Non-pigmented ciliary epithelial cell (primary cell): ENCODE measurements at regions not wholly inside any gene's neighbourhood (a gene's known extent, or its start where the extent isn't known, plus 50 kb on each side); places are given as distances from the start of the nearest gene placed in this dataset.

ENCODE experiments used
- DNase-seq: peaks from one replicate; pipeline ENCODE4 v3.0.0-alpha.2; 2010; ENCODE audit warnings: low read depth

GRCh38 chr14:101453225-101453624 lies 108.1 kb upstream of the DIO3 start:
- no peak for DNase-seq

GRCh38 chr14:101454229-101454628 lies 107.1 kb upstream of the DIO3 start:
- DNase-seq, result no peak

- DNase-seq, result no peak
Measured at GRCh38 chr14:101456246-101457175, 104.8 kb upstream of the DIO3 start.

GRCh38 chr14:101457301-101457935 lies 103.9 kb upstream of the DIO3 start:
- no peak for DNase-seq

GRCh38 chr14:101457936-101458740 lies 103.2 kb upstream of the DIO3 start:
- no peak for DNase-seq

GRCh38 chr14:101458741-101459550 lies 102.3 kb upstream of the DIO3 start:
- no peak for DNase-seq

- DNase-seq, result no peak
Measured at GRCh38 chr14:101459551-101459900, 101.8 kb upstream of the DIO3 start.

- no peak for DNase-seq
Measured at GRCh38 chr14:101460521-101460920, 100.8 kb upstream of the DIO3 start.

- DNase-seq, result no peak
Measured at GRCh38 chr14:101460986-101461750, 100.1 kb upstream of the DIO3 start.

GRCh38 chr14:101461891-101462290 lies 99.4 kb upstream of the DIO3 start:
- no peak for DNase-seq

GRCh38 chr14:101462726-101463565 lies 98.3 kb upstream of the DIO3 start:
- no peak for DNase-seq

GRCh38 chr14:101463566-101464171 lies 97.6 kb upstream of the DIO3 start:
- no peak for DNase-seq

GRCh38 chr14:101464310-101464983 lies 96.8 kb upstream of the DIO3 start:
- no peak for DNase-seq

- DNase-seq, result no peak
Measured at GRCh38 chr14:101464984-101465794, 96.1 kb upstream of the DIO3 start.

- DNase-seq, result no peak
Measured at GRCh38 chr14:101465795-101466448, 95.4 kb upstream of the DIO3 start.

- DNase-seq, result no peak
Measured at GRCh38 chr14:101466456-101467180, 94.7 kb upstream of the DIO3 start.
